Gastrocnemius medialis (tissue), 4 donors: ENCODE measurements at regions not wholly inside any gene's neighbourhood (a gene's known extent, or its start where the extent isn't known, plus 50 kb on each side); places are given as distances from the start of the nearest gene placed in this dataset.

ENCODE experiments used
- ATAC-seq, 2 donors: fragments of 150-250 bp; one replicate each; pipeline ENCODE4 v1.9.1; 2016
- DNase-seq, 2 donors: peaks; one replicate each; pipeline ENCODE4 v3.0.0-alpha.2; 2019
- H3K27ac ChIP-seq, 4 donors: fragments of 200-600 bp; sonication (generic); 1 replicate in 1 of 4; 2 replicates in 3 of 4; pipeline ENCODE4 v1.5.1; 2016 to 2018; ENCODE audit warnings: mild to moderate bottlenecking in 2 of 4, moderate library complexity in 1 of 4
- H3K27me3 ChIP-seq, 3 donors: fragments of 200-600 bp; sonication (generic) in 2 of 3; 1 replicate in 1 of 3; 2 replicates in 2 of 3; pipeline versions ENCODE4 v1.5.1 to v1.6.0; 2016 to 2019; ENCODE audit warnings: mild to moderate bottlenecking in 1 of 3, moderate library complexity in 1 of 3
- H3K36me3 ChIP-seq, 2 donors: fragments of 200-600 bp; sonication (generic) in 1 of 2; one replicate each; pipeline ENCODE4 v1.5.1; 2017 to 2018
- H3K4me1 ChIP-seq, 2 donors: fragments of 200-600 bp; sonication (generic) in 1 of 2; one replicate each; pipeline ENCODE4 v1.5.1; 2016 to 2017; ENCODE audit warnings: mild to moderate bottlenecking in 2 of 2
- H3K4me3 ChIP-seq, 4 donors: fragments of 200-600 bp; sonication (generic) in 3 of 4; 1 replicate in 1 of 4; 2 replicates in 3 of 4; pipeline ENCODE4 v1.5.1; 2016 to 2019; ENCODE audit warnings: mild to moderate bottlenecking in 2 of 4
- H3K9me3 ChIP-seq, 3 donors: fragments of 200-600 bp; sonication (generic) in 2 of 3; 1 replicate in 1 of 3; 2 replicates in 2 of 3; pipeline ENCODE4 v1.5.1; 2016 to 2019
- POLR2A ChIP-seq, 2 donors: fragments of 450-650 bp; IDR thresholded peaks; one replicate each; pipeline ENCODE4 v1.6.1; 2017; ENCODE audit warnings: antibody characterized with exemption in 2 of 2, mild to moderate bottlenecking in 2 of 2, moderate library complexity in 2 of 2
- in situ Hi-C, 4 donors: fragments of 200-750 bp; cut with MboI; loops; one replicate each; pipeline versions ENCODE4 v1.15.0 to v1.8.0; 2017; ENCODE audit warnings: low sequenced_read_pairs in 4 of 4
- intact Hi-C: fragments of 100-400 bp; cut with DNase I; formaldehyde crosslinking; loops from one replicate; pipeline ENCODE4 v1.15.1; 2023; ENCODE audit warnings: low total_unique reads
- TF ChIP-seq, protein P1 (sequence below), 5 experiments: fragments of 450-650 bp in 3 of 5; fragments of 200-600 bp in 2 of 5; sonication (generic) in 2 of 5; IDR thresholded peaks in 4 of 5; conservative IDR thresholded peaks in 1 of 5; 1 replicate in 4 of 5; 2 replicates in 1 of 5; pipeline ENCODE4 v1.5.1; 2016 to 2019; ENCODE audit warnings: antibody characterized with exemption in 5 of 5, mild to moderate bottlenecking in 3 of 5, moderate library complexity in 3 of 5

DNA sequence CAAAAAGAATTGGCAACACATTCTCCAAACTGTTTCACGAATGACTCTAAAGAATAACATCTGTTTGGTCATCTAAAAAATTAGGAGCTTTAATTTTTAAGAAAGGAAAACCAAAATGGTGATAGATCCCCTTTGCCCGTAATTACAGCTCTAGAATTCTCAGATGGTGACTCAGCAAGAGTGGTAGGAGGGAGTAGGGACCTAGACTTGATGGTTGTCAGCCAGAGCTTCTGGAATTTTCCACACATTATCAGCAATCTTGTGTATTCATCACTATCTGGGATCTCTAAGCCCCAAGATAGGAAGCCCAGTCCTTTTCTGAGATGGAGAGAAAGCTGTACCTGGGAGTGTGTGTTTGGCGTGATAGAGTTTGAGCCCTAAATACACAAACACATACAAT lies 103.9 kb upstream of the RAB40AL start:
- H3K36me3 ChIP-seq: no peaks in the 10 kb centered on the region
- H3K27ac ChIP-seq: no peak overlapping the region
- intact Hi-C loops (no loop called here), in situ Hi-C loops (loop anchor here in 1 of 4 donors (25.0 kb wide), 1 partner anchor 346 kb away; no protein-coding TSS in a partner anchor)
- no peaks in the 10 kb centered on the region for H3K9me3 ChIP-seq
- DNase-seq (no peak), ATAC-seq (no peak)
- H3K27me3 ChIP-seq: no peaks in the 10 kb centered on the region
- H3K4me3 ChIP-seq: no peak overlapping the region
- TF ChIP-seq, protein P1, sequence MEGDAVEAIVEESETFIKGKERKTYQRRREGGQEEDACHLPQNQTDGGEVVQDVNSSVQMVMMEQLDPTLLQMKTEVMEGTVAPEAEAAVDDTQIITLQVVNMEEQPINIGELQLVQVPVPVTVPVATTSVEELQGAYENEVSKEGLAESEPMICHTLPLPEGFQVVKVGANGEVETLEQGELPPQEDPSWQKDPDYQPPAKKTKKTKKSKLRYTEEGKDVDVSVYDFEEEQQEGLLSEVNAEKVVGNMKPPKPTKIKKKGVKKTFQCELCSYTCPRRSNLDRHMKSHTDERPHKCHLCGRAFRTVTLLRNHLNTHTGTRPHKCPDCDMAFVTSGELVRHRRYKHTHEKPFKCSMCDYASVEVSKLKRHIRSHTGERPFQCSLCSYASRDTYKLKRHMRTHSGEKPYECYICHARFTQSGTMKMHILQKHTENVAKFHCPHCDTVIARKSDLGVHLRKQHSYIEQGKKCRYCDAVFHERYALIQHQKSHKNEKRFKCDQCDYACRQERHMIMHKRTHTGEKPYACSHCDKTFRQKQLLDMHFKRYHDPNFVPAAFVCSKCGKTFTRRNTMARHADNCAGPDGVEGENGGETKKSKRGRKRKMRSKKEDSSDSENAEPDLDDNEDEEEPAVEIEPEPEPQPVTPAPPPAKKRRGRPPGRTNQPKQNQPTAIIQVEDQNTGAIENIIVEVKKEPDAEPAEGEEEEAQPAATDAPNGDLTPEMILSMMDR (IDR thresholded peaks at IDR 0.05 in 4 of 5, conservative IDR thresholded peaks at IDR 0.05 in 1 of 5): no peak
- no peak for TF ChIP-seq POLR2A (IDR thresholded peaks at IDR 0.05)
- H3K4me1 ChIP-seq: no peaks in the 10 kb centered on the region

DNA sequence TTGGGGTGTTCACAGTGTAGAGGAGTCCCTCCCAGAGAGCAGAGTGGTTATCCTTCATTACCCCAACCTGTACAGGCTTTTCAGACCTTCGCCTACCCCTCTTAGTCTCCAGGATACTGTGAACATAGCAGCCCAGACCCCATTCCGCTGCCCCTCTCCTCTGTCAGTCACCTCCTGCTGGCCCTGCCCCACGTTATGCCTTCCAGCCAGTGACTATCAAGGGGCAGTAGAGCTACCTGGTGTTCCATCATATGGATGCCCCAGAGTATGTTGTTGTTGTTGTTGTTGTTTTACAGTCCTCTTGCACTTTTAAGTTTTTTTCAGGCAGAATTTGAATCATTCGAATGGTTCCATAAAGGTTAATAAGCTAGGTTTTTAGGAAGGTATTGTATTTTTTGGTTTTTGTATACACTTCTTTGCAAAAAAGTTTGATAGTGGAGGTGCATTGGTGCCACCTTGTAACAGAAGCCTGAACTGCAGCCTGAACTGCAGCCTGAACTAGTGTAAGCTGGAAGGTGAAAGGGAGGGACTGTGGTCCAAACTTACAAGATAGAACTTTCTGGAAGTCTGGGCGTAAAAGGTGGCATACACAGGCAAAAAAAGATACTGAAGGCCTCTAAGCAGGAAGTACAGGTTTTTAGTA lies 101.4 kb upstream of the RAB40AL start:
- Histone ChIP-seq H3K9me3 (no peaks in the 10 kb centered on the region), H3K27me3 (no peaks in the 10 kb centered on the region), H3K36me3 (no peaks in the 10 kb centered on the region), H3K27ac (no peak overlapping the region), H3K4me3 (no peak overlapping the region), H3K4me1 (no peaks in the 10 kb centered on the region)
- DNase-seq (no peak), ATAC-seq (no peak)
- TF ChIP-seq, protein P1 (IDR thresholded peaks at IDR 0.05 in 4 of 5, conservative IDR thresholded peaks at IDR 0.05 in 1 of 5): peak in 2 of 5 experiments; percentile 9 to 32
- TF ChIP-seq POLR2A (IDR thresholded peaks at IDR 0.05): no peak
- in situ Hi-C loops: loop anchor here in 1 of 4 donors (25.0 kb wide), 1 partner anchor 348 kb away; no protein-coding TSS in a partner anchor
- intact Hi-C loops: no loop called here

DNA sequence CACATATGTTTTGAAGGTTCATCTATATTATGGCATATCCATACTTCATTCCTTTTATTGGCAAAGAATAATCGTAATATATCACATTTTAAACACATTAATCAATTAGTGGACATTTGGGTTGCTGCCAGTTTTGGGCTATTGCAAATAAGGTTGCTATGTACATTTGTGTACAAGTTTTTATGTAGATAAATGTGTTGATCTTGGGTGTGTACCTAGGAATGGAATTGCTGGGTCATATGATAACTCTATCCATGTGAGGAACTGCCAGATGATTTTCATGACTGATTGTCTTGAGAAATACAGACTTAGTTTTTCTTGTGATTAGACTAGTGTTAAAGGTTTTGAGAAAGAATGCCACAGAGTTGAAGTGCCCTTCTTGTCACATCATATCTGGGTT lies 99.2 kb upstream of the RAB40AL start:
- H3K27ac ChIP-seq: no peak overlapping the region
- no peaks in the 10 kb centered on the region for H3K4me1 ChIP-seq
- DNase-seq (no peak), ATAC-seq (no peak)
- in situ Hi-C loops (loop anchor here in 1 of 4 donors (25.0 kb wide), 1 partner anchor 351 kb away; no protein-coding TSS in a partner anchor), intact Hi-C loops (no loop called here)
- no peaks in the 10 kb centered on the region for H3K27me3 ChIP-seq
- no peaks in the 10 kb centered on the region for H3K9me3 ChIP-seq
- no peaks in the 10 kb centered on the region for H3K36me3 ChIP-seq
- TF ChIP-seq POLR2A (IDR thresholded peaks at IDR 0.05): no peak
- TF ChIP-seq, protein P1 (IDR thresholded peaks at IDR 0.05 in 4 of 5, conservative IDR thresholded peaks at IDR 0.05 in 1 of 5): no peak
- H3K4me3 ChIP-seq: no peak overlapping the region

DNA sequence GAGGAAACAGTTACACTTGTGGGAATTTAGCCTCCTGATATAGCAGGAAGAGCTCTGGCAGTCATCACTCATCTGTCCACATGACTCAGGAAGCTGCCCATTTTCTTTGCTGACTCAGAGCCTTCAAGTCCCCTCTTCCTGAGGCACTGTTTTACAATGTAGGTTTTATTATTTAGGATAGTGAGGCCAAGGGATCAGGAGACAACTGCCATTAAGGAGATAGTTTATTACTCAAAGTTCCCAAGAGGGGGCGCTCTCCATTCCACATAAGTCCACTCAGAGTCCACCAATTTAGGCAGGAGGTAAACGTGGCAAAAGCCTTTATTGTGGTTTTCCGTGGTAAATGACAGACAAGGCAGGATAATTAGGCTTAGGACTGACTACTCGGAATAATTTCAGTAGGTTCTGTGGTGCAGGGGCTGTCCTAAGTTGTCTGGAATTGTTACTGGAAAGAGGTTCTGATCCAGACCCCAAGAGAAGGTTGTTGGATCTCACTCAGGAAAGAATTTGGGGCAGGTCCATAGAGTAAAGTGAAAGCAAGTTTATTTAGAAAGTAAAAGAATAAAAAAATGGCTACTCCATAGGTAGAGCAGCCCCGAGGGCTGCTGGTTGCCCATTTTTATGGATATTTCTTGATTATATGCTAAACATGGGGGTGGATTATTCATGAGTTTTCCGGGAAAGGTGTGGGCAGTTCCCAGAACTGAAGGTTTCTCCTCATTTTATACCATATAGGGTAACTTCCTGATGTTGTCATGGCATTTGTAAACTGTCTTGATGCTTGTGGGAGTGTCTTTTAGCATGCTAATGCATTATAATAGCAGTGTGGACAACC lies 96.0 kb upstream of the RAB40AL start:
- Histone ChIP-seq H3K9me3 (no peaks in the 10 kb centered on the region), H3K4me1 (no peaks in the 10 kb centered on the region), H3K27ac (no peak overlapping the region), H3K27me3 (no peaks in the 10 kb centered on the region), H3K4me3 (no peak overlapping the region), H3K36me3 (no peaks in the 10 kb centered on the region)
- ATAC-seq (no peak), DNase-seq (no peak)
- in situ Hi-C loops (loop anchor here in 1 of 4 donors (25.0 kb wide), 1 partner anchor 354 kb away; no protein-coding TSS in a partner anchor), intact Hi-C loops (no loop called here)
- TF ChIP-seq POLR2A (IDR thresholded peaks at IDR 0.05): no peak
- TF ChIP-seq, protein P1 (IDR thresholded peaks at IDR 0.05 in 4 of 5, conservative IDR thresholded peaks at IDR 0.05 in 1 of 5): no peak
